HG02623 (cell line): ENCODE measurements at regions not wholly inside any gene's neighbourhood (a gene's known extent, or its start where the extent isn't known, plus 50 kb on each side); places are given as distances from the start of the nearest gene placed in this dataset.
"Not testable (repeated sequence)": the region's sequence is repeated elsewhere in the genome, so short reads cannot be mapped to it uniquely, and the experiment has no call there.

Experiments
- ATAC-seq: cut with Tn5 transposase; IDR thresholded peaks from one replicate; pipeline ENCODE4 v1.9.1; 2021; ENCODE audit warnings: moderate library complexity; ENCODE audit not compliant: unreplicated experiment

DNA sequence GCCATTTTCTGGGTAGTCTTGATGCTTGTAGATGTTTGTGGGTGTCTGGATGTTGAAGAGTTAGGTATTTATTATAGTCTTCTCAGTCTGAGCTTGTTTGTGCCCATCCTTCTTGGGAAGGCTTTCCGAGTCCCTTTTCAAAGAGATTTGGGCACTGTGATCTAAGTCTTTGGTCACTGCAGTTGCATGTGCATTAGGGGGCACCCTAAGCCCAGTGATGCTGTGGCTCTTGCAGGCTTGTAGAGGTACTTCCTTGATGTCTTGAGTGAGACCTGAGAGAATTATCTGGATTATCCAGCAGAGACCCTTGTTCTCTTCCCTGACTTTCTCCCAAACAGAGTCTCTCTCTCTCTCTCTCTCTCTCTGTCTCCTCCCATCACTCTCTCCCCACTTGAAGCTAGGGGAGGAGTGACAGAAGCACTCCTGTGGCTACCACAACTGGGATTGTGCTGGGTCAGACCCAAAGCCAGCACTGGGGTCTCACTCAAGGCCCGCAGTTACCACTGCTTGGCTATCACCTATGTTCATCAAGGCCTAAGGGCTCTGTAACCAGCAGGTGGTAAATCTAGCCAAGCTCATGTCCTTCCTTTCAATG, 68.5 kb downstream of the TMCO5A start:
- ATAC-seq, result peak; percentile 67

DNA sequence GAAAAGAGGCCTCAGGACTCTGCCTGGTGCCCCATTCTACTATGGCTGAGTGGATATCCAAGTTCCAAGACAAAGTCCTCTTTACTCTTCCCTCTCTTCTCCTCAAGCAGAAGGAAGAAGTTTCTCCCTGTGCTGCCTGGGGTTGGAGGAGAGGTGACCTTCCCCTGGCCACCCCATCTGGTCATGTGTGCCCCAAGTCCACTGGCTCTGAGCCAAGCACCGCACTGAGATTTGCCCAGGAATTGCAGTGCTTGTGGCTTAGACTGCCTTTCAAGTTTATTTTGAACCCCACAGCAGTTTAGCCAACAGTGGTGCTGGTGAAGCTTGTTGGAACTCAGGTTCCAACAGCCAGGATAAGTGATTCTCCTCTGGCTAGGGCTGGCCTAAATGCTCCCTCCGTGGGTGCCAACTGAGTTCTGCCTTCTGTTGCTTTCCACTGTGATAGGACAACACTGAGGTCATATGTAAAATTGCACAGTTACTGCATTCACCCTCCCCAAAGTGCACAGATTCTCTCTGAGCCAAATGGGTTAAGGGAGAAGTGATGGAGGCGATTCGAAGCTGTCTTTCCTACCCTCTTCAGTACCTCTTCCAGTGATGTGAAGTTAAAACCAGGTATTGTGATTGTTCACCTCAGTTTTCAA, 69.9 kb downstream of the TMCO5A start:
- ATAC-seq, result no peak

DNA sequence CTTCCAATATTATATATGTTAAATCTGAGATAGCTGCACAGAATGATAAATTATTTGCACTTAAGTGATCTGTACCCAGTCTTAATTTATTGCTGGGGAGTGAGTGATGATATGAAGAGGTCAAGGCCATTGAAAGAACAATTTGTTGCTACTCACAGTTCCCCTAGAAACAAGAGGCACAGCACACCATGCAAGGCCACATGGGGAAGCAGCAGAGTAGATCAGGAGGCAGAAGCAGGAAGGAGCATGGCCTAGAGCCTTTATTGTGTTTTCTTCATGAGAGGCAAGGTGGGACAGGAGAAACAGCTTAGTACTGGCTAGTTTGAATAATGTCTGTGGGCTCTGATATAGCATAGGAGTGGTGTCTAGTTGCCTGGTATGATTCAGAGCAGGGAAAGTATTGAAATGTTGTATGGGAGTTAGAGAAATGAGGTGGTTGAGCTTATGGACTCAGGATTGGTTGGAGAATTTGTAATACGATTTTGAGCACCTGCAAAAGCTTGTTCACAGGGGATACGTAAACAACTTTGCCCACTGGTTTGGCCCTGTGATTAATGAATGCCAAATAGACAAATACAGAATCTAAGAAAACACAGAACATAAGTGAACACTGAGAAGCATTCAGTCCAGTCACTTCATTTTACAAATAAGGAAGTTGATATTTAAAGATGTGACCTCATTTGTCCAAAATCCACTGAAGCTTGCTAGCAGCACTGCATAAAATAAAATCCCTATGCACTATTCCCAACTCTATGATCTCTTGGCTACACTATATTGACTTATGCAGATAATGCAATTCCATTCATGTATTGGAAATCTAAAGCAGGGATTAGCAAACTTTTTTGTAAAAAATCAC, 71.7 kb downstream of the TMCO5A start:
- no peak for ATAC-seq

DNA sequence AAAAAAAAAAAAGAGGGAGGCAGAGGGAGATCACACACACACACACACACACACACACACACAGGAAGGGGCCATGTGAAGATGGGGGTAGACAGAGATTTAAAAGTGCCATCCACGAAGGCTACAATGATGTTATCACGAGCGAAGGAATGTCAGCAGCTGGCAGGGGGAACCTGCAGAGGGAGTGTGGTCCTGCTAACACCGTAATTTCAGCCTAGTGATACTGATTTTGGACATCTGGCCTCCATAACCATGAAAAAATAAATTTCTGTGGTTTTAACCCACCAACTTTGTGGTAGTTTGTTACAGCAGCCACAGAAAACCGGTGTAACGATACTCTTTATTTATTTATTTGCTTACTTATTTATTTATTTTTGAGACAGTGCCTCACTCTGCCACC, 76.0 kb downstream of the TMCO5A start:
- ATAC-seq, result no peak

DNA sequence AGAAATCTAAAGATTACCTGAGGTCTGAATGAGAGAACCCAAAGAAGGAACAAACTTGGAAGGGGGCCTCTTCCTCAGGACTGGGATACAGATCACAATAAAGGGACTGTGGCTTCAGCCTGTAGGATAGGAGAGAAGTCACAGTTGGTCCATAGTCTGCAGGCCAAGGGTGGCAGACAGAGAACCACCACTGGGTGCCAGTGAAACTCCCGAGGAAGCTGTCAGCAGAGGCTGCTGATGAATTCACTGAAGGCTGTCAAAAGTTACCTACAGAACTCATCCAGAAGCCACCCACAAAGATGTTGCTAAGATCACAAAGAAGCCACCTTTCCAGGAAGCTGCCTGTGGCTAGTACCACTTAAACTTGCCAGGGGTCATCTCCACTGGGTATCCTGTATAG, 78.5 kb downstream of the TMCO5A start:
- ATAC-seq, result no peak

DNA sequence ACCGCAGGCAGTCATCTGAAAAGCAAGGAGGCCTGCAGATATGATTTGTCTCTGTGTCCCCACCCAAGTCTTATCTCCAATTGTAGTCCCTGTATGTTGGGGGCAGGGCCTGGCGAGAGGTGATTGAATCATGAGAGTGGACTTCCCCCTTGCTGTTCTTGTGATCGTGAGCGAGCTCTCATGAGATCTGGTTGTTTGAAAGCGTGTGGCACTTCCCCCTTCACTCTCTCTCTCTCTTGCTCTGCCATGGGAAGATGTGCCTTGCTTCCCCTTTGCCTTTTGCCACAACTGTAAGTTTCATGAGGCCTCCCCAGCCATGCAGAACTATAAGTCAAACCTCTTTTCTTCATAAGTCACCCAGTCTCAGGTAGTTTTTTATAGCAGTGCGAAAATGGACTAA, 83.3 kb downstream of the TMCO5A start:
- no peak for ATAC-seq

DNA sequence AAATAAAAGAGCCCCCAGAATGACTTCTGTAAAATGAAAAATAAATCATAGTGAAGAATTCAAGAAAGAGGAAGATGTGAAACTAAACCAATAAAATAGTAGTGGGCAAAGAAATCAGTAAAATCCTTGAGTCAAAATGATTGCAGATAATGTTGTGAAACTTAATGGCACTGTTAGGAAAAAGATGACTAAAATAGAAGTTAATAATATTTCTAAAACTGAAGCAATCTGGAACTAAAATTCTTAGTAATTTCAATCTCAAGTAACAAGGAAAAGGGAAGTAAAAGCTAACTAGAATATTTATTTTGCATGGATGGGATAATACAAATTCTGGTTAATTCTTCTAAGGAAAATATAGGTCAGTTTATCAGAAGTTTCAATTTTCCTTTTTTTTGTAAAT, 84.6 kb downstream of the TMCO5A start:
- no peak for ATAC-seq

DNA sequence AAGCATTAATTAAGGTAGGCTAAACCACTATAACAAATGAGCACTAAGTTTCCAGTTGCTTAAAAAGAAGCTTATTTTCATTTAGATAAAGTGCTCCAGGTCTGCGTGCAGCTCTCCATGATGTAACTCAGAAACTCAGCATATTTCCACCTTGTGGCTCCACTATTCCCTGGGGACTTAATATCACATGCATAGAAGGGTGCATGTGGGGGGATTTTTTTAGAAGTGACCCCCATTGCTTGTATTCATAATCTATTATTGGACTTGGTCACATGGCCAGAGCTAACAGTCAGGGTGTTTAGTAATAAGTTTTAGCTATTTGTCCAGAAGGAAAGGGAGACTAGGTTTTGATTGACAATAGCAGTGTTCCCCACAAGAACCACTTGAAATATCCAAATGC, 86.8 kb downstream of the TMCO5A start:
- ATAC-seq, result no peak

DNA sequence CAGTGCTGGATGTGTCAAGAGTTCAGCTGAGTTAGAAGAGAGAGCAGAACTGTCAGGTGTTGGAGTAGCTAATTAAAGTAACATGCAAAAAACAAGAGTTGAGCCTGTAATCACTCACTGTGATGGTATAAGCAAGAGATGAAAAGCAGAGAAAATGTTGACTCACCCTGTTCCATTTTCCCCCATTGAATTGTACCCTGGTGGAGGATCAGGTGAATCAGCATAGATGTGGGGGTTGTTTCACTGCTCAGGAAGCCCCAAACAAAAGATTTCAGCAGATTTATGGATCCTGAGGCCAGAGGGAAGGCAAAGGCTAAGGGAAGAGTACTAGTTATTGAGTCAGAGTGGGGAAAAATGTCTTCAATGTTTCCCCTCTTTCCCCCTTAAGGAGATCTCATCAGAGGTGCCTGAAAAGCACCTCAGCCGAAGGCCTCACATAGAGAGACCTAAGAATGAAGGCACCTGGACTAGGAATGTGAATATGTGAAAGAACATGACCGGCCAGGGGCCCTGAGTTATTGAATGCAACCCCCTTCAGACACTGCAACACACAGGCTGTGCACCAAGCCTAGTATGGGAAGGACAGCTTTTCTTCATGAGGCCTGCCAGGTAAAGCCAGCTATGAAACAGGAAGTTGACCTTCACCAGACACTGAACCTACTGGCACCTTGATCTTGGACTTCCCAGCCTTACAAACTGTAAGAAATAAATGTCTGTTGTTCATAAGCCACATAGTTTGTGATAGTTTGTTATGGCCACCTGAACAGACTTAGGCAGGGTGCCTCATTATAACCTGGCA, 90.1 kb downstream of the TMCO5A start:
- no peak for ATAC-seq

DNA sequence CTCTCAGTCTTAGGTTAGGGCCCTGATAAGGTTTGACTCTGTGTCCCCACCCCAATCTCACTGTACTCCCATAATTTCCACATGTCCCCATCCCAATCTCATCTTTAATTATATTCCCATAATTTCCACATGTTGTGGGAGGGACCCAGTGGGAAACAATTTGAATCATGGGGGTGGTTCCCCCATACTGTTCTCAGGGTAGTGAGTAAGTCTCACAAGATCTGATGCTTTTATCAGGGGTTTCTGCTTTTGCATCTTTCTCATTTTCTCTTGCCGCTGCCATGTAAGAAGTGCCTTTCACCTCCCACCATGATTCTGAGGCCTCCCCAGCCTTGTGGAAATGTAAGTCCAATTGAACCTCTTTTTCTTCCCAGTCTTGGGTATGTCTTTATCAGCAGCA, 91.2 kb downstream of the TMCO5A start:
- not testable (repeated sequence) for ATAC-seq

DNA sequence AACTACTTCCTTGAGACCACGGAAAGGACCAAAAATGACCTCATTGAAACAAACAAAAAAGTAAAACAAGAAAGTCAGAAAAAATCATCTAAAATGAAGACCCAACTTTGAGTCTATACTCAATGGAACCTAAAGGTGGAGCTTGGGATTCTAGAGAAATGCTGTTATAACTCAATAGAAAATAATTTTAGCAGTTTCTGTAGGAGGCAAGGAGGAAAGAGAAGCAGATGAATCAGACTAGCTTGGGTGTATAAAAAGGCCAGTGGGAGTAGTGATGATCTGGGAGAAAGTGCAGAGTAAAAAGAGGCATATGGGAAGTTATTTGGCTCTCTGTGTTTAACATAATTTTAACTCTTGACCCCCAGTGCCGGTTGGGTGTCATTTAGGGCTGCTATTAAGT, 94.4 kb downstream of the TMCO5A start:
- no peak for ATAC-seq

DNA sequence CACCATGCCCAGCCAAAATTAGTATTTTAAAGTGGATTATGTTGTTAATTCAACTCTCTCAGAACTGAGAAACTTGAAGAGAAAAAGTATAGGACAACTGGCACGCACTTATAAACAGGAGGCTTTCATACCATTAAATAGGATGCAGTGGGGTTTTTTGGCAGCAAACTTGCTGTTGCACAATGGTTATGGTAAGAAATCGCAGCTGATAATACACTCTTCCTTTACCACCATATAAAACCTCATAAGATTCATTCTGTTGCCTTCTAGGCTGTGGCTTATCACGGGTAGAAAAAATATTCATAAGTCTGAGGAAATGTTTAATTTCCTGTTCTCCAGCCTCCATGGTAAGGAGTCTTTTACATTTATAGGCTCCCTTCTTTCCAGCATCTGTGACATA, 95.3 kb downstream of the TMCO5A start:
- ATAC-seq, result no peak

DNA sequence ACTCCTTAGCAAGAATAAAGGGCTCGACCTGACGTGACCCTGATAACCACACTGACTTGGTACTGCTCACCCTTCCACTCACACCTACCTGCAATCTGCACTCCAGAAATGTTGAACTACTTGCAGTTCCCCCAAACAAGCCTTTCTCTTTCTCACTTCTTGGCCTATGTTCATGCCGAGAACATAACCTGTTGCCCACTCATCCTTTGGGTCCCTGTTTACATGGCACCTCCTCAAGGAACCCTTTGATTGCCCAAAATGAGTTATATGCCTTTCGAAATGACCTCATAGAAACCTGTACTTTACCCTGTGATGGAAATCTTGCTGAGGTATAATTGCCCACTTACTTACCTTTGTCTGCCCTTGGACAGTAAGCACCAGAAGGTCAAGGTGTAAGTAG, 96.2 kb downstream of the TMCO5A start:
- ATAC-seq, result no peak

DNA sequence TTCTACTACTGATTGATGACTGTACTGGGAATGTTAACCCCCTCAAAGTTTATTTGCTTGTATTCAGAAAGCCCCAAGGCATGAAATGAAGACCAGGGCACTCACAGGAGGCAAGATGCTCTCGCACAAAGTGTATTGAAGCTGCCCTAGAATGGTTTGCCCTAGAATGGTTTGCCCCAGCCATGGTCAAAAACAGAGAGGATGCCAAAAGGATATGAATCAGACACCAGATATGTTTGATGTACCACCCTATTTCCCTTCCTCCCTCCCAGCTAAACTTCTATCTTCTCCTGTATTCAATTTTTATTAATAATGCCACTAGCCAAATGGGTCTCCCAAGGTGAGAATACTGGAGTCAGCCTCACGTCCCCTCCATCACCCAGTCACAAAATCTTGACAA, 101.3 kb downstream of the TMCO5A start:
- ATAC-seq, result no peak

DNA sequence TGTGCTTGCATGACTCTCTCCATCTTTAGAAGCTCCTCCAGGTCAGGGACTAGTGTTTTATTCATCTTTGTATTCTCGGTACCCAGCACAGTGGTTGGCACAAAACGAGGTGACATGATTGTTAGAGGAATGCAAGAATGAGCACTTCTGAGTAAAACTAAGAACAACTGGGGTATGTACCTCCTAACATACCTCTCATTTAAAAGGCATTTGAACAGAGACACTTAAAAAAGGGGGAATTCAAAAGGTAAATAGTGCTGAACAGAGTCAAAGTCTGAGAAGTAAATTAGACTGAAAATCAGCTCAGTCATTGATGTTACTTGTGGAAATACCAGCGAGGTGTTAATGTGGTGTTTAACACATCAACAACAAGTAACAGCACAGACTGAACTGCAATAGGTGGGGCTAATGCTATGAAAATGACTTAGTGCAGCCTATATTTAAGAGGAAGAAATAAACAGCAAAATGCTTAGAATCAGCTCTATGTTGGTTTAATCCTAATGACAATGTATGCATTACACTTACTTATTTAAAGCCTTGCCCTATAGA, 102.4 kb downstream of the TMCO5A start:
- no peak for ATAC-seq

DNA sequence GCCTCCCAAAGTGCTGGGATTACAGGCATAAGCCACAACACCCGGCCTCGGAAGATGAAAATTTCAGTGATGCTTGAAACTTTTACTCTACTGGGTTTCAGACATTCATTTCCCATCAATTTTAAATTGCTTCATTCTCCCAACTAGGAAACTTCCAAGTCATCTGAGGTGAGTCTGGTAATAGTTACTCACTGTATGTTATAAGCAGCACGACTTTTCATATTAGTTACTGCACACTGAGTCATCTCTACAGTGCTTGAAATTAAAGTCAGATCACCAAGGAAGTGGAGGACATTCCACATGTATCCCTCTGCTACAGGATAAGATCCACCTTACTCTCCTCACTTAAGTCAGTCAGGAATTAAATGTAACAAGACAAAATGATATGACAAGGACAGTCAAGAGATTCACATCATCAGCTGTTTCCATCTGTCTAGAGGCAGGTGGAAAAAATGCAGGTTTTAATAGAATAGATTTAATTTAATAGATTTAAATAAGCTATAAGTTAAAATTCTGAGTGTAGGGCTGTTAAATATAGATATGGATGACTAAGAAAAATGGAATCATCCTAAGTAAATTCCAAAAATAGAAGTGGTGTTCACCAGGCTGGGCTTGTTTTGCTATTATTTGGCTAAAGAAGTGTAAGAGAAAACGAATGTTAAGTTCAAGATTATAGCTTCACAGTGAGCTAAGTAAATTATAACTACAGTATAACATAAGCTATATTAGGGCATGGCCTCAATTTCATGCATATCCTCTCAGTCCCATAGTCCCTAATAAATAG, 104.4 kb downstream of the TMCO5A start:
- no peak for ATAC-seq

DNA sequence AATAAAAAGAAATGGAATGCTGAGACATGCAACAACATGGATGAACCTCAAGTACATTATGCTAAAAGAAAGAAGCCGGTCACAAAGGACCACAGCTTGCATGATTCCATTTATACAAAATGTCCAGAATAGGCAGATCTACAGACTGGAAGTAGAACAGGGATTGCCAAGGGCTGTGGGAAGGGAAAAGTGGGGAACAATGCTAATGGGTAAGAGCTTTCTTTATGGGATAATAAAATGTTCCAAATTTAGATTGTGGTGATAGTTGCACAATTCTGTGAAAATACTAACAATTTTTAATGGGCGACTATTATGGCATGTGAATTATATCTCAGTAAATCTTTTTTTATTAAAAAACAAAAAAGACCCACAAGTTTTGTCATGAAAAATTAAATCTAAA, 106.2 kb downstream of the TMCO5A start:
- no peak for ATAC-seq

DNA sequence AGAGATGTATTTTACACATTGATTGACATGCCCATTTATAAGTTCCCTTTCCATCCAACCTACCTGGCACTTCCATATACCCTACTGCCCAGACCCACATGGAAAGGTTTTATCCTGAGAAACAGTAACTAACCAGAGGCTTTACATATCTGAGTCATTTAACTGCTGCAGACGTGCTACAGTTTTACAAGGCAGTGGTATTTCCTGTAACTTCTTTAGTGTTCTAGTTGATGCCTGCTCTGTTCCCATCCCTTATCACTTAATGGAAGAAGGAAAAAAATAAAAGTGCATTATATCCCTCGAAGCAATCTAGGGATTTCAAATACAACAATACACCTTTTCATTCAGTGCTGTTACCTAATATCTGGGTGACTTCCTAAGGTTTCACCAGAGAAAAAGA, 107.1 kb downstream of the TMCO5A start:
- no peak for ATAC-seq

DNA sequence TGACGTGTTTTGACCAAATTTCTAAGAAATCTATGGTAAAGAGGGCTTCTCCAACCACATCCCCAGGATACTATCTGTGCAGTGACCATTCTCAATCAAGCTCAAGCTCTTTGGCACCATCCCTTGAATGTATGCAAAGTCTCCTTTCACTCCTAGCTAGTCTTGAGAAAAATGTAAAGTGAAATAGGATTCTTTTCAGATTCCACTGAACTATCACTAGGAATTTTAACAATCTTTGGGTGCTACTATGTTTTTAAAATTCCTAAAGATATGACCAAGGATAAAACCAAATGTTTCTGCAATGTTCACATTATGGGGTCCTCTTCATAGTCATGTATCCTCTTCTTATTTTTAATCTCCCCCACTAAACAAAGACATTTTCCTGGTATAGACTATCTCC, 107.8 kb downstream of the TMCO5A start:
- ATAC-seq, result no peak

DNA sequence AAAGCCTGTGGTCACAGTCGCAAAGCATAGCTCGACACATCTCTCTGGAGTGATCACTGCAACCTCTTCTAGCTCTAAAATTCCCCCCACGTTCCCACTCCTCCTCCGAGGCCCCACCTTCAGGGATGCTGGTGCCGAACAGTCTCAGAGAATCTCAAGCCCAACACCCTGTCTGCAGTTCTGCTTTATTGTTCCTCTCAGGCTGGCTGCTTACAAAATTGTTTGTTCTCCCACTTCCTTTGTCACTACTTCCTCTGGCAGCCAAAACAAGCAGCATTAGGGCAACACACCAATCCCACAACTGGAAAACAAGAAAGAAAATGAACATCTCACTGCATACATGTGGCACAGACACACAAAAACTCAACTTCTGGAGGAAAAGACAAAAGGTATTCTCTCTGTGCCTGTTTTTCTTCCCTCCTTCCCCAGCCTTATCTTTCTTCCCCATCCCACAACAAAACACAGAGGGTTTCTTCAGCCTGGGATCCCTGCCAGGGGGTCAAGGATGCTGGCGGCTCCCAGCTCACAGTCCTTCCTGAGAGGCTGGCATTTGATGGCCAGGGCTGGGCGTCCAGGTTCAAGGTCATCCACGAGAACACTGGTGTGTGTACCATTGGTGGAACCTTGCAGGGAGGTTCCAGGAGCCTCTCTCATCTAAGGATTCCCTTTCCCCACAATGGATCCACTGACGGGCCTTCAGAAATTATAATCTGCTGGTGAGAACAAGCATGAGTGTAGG, 108.4 kb downstream of the TMCO5A start:
- no peak for ATAC-seq
